Neural cell (in vitro differentiated cells): ENCODE measurements at regions not wholly inside any gene's neighbourhood (a gene's known extent, or its start where the extent isn't known, plus 50 kb on each side); places are given as distances from the start of the nearest gene placed in this dataset.
A peak's percentile ranks its signal among the peaks of the same experiment; 100 is the strongest.

Source experiments
- H2AFZ ChIP-seq: fragments of 200-600, 300-800 bp; sonication (generic), shearing (Covaris generic); 2 replicates; pipeline ENCODE4 v1.6.0; 2014; ENCODE audit warnings: low read depth, mild to moderate bottlenecking, antibody characterized with exemption, low read length, moderate library complexity
- H3F3A ChIP-seq: fragments of 200-600 bp; shearing (Covaris generic); 2 replicates; pipeline ENCODE4 v1.6.1; 2016; ENCODE audit warnings: mild to moderate bottlenecking, moderate library complexity, mixed read lengths, antibody characterized with exemption, low read length; ENCODE audit not compliant: insufficient read depth, poor library complexity, severe bottlenecking
- H3K27ac ChIP-seq: fragments of 200-600, 300-800 bp; sonication (generic), shearing (Covaris generic); 2 replicates; pipeline ENCODE4 v1.5.1; 2014; ENCODE audit warnings: mild to moderate bottlenecking, low read length, moderate library complexity
- H3K27me3 ChIP-seq: fragments of 300-800, 200-600 bp; sonication (generic), shearing (Covaris generic); 2 replicates; pipeline ENCODE4 v1.6.0; 2014; ENCODE audit warnings: mild to moderate bottlenecking, low read depth, low read length, moderate library complexity; ENCODE audit not compliant: insufficient read depth
- H3K36me3 ChIP-seq: fragments of 300-800, 200-600 bp; sonication (generic), shearing (Covaris generic); 2 replicates; pipeline ENCODE4 v1.5.1; 2014; ENCODE audit warnings: mild to moderate bottlenecking, antibody characterized with exemption, low read length, moderate library complexity; ENCODE audit not compliant: insufficient read depth
- H3K4me2 ChIP-seq: fragments of 300-800, 200-600 bp; sonication (generic), shearing (Covaris generic); 2 replicates; pipeline ENCODE4 v1.6.0; 2014; ENCODE audit warnings: mild to moderate bottlenecking, low read length
- H3K4me3 ChIP-seq: fragments of 300-800, 200-600 bp; sonication (generic), shearing (Covaris generic); 2 replicates; pipeline ENCODE4 v1.5.1; 2014; ENCODE audit warnings: mild to moderate bottlenecking, low read length, moderate library complexity
- H3K79me2 ChIP-seq: fragments of 200-600 bp; shearing (Covaris generic); replicated peaks from 2 replicates; pipeline ENCODE4 v1.6.0; 2014; ENCODE audit warnings: mild to moderate bottlenecking, low read length, moderate library complexity; ENCODE audit not compliant: insufficient read depth
- H3K9ac ChIP-seq: fragments of 300-800, 200-600 bp; sonication (generic), shearing (Covaris generic); 2 replicates; pipeline ENCODE4 v1.6.1; 2016; ENCODE audit warnings: mild to moderate bottlenecking, low read length, mixed read lengths
- H3K9me2 ChIP-seq: fragments of 200-600 bp; shearing (Covaris generic); 2 replicates; pipeline ENCODE4 v1.6.1; 2016; ENCODE audit warnings: mild to moderate bottlenecking, low read length, mixed read lengths; ENCODE audit not compliant: insufficient read depth
- H3K9me3 ChIP-seq: fragments of 200-600, 300-800 bp; sonication (generic), shearing (Covaris generic); 2 replicates; pipeline ENCODE4 v1.6.1; 2016; ENCODE audit warnings: mild to moderate bottlenecking, mixed run types, low read length, moderate library complexity, mixed read lengths
- H4K20me1 ChIP-seq: fragments of 200-600 bp; shearing (Covaris generic); 2 replicates; pipeline ENCODE4 v1.6.1; 2016; ENCODE audit warnings: mild to moderate bottlenecking, mixed run types; ENCODE audit not compliant: insufficient read depth
- CTCF ChIP-seq: fragments of 450-650 bp; IDR thresholded peaks from 2 replicates; pipeline ENCODE4 v1.5.1; 2014; ENCODE audit warnings: antibody characterized with exemption, mild to moderate bottlenecking, moderate library complexity; ENCODE audit not compliant: poor library complexity, severe bottlenecking
- EP300 ChIP-seq: fragments of 450-650 bp; conservative IDR thresholded peaks from 2 replicates; pipeline ENCODE4 v1.6.1; 2014; ENCODE audit warnings: antibody characterized with exemption, mild to moderate bottlenecking, moderate library complexity; ENCODE audit not compliant: poor library complexity, severe bottlenecking
- EZH2 ChIP-seq: fragments of 200-600, 300-800 bp; shearing (Covaris generic), sonication (generic); IDR thresholded peaks from 2 replicates; pipeline ENCODE4 v1.6.1; 2014; ENCODE audit warnings: antibody characterized with exemption, low read length, borderline replicate concordance, mild to moderate bottlenecking; ENCODE audit not compliant: insufficient read depth, poor library complexity, severe bottlenecking
- MXI1 ChIP-seq: fragments of 450-650 bp; conservative IDR thresholded peaks from 2 replicates; pipeline ENCODE4 v1.6.1; 2014; ENCODE audit warnings: antibody characterized with exemption, mild to moderate bottlenecking; ENCODE audit not compliant: poor library complexity, severe bottlenecking
- POLR2AphosphoS5 ChIP-seq: IDR thresholded peaks from 2 replicates; pipeline ENCODE4 v1.6.1; 2012
- RAD21 ChIP-seq: fragments of 450-650 bp; conservative IDR thresholded peaks from 2 replicates; pipeline ENCODE4 v1.6.1; 2014; ENCODE audit warnings: antibody characterized with exemption, mild to moderate bottlenecking, moderate library complexity
- REST ChIP-seq: IDR thresholded peaks from 2 replicates; pipeline ENCODE4 v1.6.1; 2012; ENCODE audit warnings: borderline replicate concordance
- SMC3 ChIP-seq: fragments of 450-650 bp; conservative IDR thresholded peaks from 2 replicates; pipeline ENCODE4 v1.6.1; 2014; ENCODE audit warnings: antibody characterized with exemption, mild to moderate bottlenecking, moderate library complexity; ENCODE audit not compliant: poor library complexity
- TAF1 ChIP-seq: IDR thresholded peaks from 2 replicates; pipeline ENCODE4 v1.6.1; 2012; ENCODE audit warnings: low read depth

- no peak overlapping the region for H3K27ac ChIP-seq
- no peaks in the 10 kb centered on the region for H3K9me3 ChIP-seq
- H4K20me1 ChIP-seq: no peaks in the 10 kb centered on the region
- no peaks in the 10 kb centered on the region for H3K9me2 ChIP-seq
- no peak overlapping the region for H3K4me2 ChIP-seq
- H3F3A ChIP-seq: no peaks in the 10 kb centered on the region
- H2AFZ ChIP-seq: no peak overlapping the region
- no peaks in the 10 kb centered on the region for H3K27me3 ChIP-seq
- H3K4me3 ChIP-seq: no peak overlapping the region
- H3K9ac ChIP-seq: no peak overlapping the region
- TF ChIP-seq EP300 (no peak), REST (no peak), MXI1 (no peak), SMC3 (no peak), EZH2 (no peak), RAD21 (no peak), TAF1 (no peak), POLR2AphosphoS5 (no peak), CTCF (no peak)
- no peaks in the 10 kb centered on the region for H3K36me3 ChIP-seq
- H3K79me2 ChIP-seq: no peaks in the 10 kb centered on the region
These were observed 203.5 kb downstream of the ATXN7L3B start for GRCh38 chr12:74741112-74741511.

- Histone ChIP-seq H3K27me3 (no peaks in the 10 kb centered on the region), H3K4me3 (no peak overlapping the region), H3F3A (no peaks in the 10 kb centered on the region), H3K4me2 (no peak overlapping the region), H2AFZ (no peak overlapping the region), H3K27ac (no peak overlapping the region), H3K9me2 (no peaks in the 10 kb centered on the region), H3K36me3 (no peaks in the 10 kb centered on the region), H3K9me3 (no peaks in the 10 kb centered on the region), H4K20me1 (no peaks in the 10 kb centered on the region), H3K79me2 (no peaks in the 10 kb centered on the region), H3K9ac (no peak overlapping the region)
- TF ChIP-seq RAD21 (peak; percentile 81), EZH2 (no peak), SMC3 (peak; percentile 87), POLR2AphosphoS5 (no peak), MXI1 (no peak), CTCF (peak; percentile 71)
These were observed 209.7 kb downstream of the ATXN7L3B start for GRCh38 chr12:74747305-74747704.
